Psoas muscle (tissue), 7 donors: ENCODE measurements at regions not wholly inside any gene's neighbourhood (a gene's known extent, or its start where the extent isn't known, plus 50 kb on each side); places are given as distances from the start of the nearest gene placed in this dataset.

Experiments used
- ATAC-seq, 4 donors: fragments of 200-7000 bp; cut with Tn5 transposase; one replicate each; pipeline ENCODE4 v1.9.1; 2020; ENCODE audit warnings: moderate library complexity in 3 of 4, mild to moderate bottlenecking in 2 of 4
- DNase-seq, 2 donors: peaks; one replicate each; pipeline ENCODE4 v3.0.0-alpha.2; 2020
- H3K27ac ChIP-seq: fragments of 200-600 bp; one replicate; pipeline ENCODE4 v1.8.0; 2022
- H3K27me3 ChIP-seq, 3 donors: fragments of 200-600 bp in 1 of 3; one replicate each; pipeline versions ENCODE4 v1.6.1 to v1.8.0; 2013 to 2022; ENCODE audit warnings: low read length in 2 of 3, mild to moderate bottlenecking in 2 of 3, moderate library complexity in 1 of 3; ENCODE audit not compliant: insufficient read depth in 3 of 3
- H3K36me3 ChIP-seq, 2 donors: fragments of 200-600 bp in 1 of 2; one replicate each; pipeline versions ENCODE4 v1.6.1 to v1.8.0; 2013 to 2022; ENCODE audit warnings: low read depth in 1 of 2, mild to moderate bottlenecking in 1 of 2, moderate library complexity in 1 of 2; ENCODE audit not compliant: insufficient read depth in 1 of 2
- H3K4me1 ChIP-seq: fragments of 200-600 bp; one replicate; pipeline ENCODE4 v1.8.0; 2022
- H3K4me3 ChIP-seq: fragments of 200-600 bp; one replicate; pipeline ENCODE4 v1.8.0; 2022; ENCODE audit warnings: mild to moderate bottlenecking
- H3K9me3 ChIP-seq: fragments of 200-600 bp; one replicate; pipeline ENCODE4 v1.8.0; 2022
- WGBS, 3 donors: extraction: QIAGEN DNeasy Blood & Tissue Kit; methylation state at CpG; one replicate each; pipeline versions ENCODE4 v1.1.6 to v1.1.7; 2013; 5-methylcytosine and 5-hydroxymethylcytosine counted together
- intact Hi-C, 2 donors: fragments of 100-400 bp; cut with DNase I; formaldehyde crosslinking; loops; one replicate each; pipeline versions ENCODE4 v1.11.0 to v1.14.2; 2022
- TF ChIP-seq, protein P1 (sequence below): fragments of 200-600 bp; IDR thresholded peaks from one replicate; pipeline ENCODE4 v1.8.0; 2022; ENCODE audit warnings: antibody characterized with exemption
- donor health status: healthy with polysubstance abuse.
- donor health status: DM: no; HTN: no; CAD: no; lungs with moderate emphysema.
- donor health status: Bipolar disorder and iron deficiency.
- donor health status: healthy.
- donor health status: DM: yes; HTN: yes; CAD: no.
- donor health status: DM: no; HTN: no; CAD: no.
- donor health status: DM: yes; HTN: yes; CAD: no.

DNA sequence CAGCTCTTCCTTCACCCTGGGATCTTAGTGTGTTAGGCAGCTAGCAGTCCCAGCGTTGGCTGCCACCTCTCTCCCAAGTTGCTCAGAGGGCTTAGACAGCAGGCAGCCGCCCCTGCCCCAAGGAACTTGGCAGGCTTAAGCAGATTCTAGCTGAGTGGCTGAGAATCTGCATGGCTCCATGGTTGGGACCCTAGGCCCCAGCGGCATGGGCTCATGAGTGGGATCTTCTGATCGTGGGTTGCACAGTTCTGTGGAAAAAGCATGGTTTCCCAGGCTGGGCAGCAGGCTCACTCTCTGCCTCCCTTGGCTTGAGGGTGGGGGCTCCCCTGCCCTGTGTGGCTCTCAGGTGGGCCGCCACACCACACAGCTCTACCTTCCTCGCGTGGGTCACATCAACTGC is 1624.9 kb downstream of the GRIK2 start:
- no peak overlapping the region for H3K4me3 ChIP-seq
- no peak for ATAC-seq
- intact Hi-C loops, result no loop called here

DNA sequence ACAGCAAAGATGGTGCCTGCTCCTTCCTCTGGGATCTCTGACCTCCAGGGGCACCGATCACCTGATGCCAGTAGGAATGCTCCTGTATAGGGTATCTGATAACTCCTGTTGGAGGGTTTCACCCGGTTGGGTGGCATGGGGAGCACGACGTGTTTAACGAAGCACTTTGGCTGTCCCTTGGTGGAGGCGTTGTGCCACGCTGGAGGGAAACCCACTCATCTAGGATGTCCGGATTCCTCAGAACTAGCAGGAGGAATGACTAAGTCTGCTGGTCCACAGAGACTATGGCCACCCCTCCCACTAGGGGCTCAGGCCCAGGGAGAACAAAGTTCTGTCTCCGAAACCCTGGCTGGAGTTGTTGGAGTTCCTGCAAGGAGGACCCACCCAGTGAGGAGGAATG is 1624.4 kb downstream of the GRIK2 start:
- DNase-seq, result no peak
- TF ChIP-seq, protein P1, sequence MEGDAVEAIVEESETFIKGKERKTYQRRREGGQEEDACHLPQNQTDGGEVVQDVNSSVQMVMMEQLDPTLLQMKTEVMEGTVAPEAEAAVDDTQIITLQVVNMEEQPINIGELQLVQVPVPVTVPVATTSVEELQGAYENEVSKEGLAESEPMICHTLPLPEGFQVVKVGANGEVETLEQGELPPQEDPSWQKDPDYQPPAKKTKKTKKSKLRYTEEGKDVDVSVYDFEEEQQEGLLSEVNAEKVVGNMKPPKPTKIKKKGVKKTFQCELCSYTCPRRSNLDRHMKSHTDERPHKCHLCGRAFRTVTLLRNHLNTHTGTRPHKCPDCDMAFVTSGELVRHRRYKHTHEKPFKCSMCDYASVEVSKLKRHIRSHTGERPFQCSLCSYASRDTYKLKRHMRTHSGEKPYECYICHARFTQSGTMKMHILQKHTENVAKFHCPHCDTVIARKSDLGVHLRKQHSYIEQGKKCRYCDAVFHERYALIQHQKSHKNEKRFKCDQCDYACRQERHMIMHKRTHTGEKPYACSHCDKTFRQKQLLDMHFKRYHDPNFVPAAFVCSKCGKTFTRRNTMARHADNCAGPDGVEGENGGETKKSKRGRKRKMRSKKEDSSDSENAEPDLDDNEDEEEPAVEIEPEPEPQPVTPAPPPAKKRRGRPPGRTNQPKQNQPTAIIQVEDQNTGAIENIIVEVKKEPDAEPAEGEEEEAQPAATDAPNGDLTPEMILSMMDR, result no peak
- Histone ChIP-seq H3K36me3 (no peaks in the 10 kb centered on the region), H3K27me3 (no peaks in the 10 kb centered on the region), H3K9me3 (peaks cover 3% of the 10 kb centered on the region), H3K4me1 (no peaks in the 10 kb centered on the region), H3K27ac (no peak overlapping the region), H3K4me3 (no peak overlapping the region)
- WGBS, 3 donors, result 91 to 95% (median 94%) methylated on average over 9 of the region's 9 CpGs
- ATAC-seq, result no peak
- intact Hi-C loops, result no loop called here

More for the DNA sequence above, 1624.9 kb downstream of the GRIK2 start:
- Histone ChIP-seq H3K27ac (no peak overlapping the region), H3K4me1 (no peaks in the 10 kb centered on the region), H3K36me3 (no peaks in the 10 kb centered on the region), H3K27me3 (no peaks in the 10 kb centered on the region), H3K9me3 (peaks cover under 1% of the 10 kb centered on the region)
- TF ChIP-seq, protein P1, result no peak
- 87 to 90% (median 88%) methylated on average over 7 of the region's 7 CpGs for WGBS, 3 donors
- no peak for DNase-seq

DNA sequence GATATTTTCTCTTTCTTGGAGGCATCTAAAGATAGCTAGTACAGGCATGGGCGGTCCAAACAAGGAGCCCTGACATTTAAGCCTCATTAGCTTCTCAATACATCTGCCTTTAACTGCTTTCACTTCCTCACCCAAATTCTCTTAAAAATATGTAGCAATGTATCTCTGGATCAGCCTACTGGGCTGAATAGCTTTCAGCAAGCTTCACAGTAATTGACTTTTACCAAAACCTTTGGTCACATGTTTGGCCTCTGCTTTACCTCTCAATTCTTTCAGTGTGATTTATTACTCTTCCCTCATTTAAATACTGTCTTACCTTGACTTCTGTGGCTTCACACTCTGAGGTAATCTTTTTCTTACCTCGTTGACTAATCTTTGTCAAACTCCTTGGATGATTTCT is 1618.1 kb downstream of the GRIK2 start:
- Histone ChIP-seq H3K27me3 (no peaks in the 10 kb centered on the region), H3K27ac (no peak overlapping the region), H3K36me3 (no peaks in the 10 kb centered on the region), H3K9me3 (peaks cover 3% of the 10 kb centered on the region), H3K4me1 (no peaks in the 10 kb centered on the region), H3K4me3 (no peak overlapping the region)
- no peak for DNase-seq
- 47 to 52% (median 51%) methylated on average over 2 of the region's 2 CpGs for WGBS, 3 donors
- TF ChIP-seq, protein P1, result no peak
- intact Hi-C loops, result no loop called here
- ATAC-seq, result no peak

DNA sequence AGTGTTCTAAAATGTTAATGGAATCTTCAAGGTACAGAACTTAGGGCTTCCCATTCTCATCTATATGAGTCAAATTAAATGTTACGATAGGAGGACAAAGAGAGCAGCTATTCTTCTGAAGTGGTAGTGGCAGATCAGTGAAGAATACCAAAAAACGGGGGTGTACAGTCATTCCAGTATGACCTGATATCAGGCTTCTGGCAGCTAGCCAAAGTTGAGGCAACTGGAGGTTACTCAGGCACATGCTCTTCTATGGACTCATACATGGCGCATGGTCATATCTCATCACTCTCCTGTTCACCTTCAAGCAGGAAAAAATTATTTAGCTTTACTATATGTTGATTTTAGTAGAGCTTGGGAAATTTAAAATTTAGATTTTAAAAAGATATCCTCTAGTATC is 1608.8 kb downstream of the GRIK2 start:
- no peaks in the 10 kb centered on the region for H3K36me3 ChIP-seq
- DNase-seq, result no peak
- H3K9me3 ChIP-seq, result no peaks in the 10 kb centered on the region
- no peak for ATAC-seq
- H3K27ac ChIP-seq, result no peak overlapping the region
- intact Hi-C loops, result no loop called here
- WGBS, 3 donors, result 66 to 79% (median 76%) methylated on average over 3 of the region's 3 CpGs
- H3K27me3 ChIP-seq, result no peaks in the 10 kb centered on the region
- H3K4me1 ChIP-seq, result no peaks in the 10 kb centered on the region
- TF ChIP-seq, protein P1, result no peak
- no peak overlapping the region for H3K4me3 ChIP-seq

DNA sequence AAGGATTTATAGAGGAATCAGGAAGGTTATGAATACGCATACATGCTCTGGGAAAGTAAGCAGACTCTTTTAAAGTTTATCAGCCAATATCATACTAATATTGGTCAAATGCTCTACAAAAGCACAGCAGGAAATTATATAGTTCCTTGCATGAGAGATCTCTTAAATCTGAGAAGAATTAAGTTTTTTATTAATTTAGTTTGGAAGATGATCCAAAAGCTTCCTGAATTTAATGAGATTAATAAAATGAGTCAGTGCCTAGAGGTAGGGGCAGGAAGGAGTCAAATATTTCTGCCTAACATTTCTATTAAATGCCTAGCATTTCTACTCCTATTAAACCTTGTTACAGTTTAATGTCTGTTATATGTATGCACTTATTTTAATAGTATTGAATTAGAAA is 1608.2 kb downstream of the GRIK2 start:
- intact Hi-C loops, result no loop called here
- WGBS, 3 donors, result 81 to 90% (median 82%) methylated on average over 1 of the region's 1 CpG
- no peak for DNase-seq
- Histone ChIP-seq H3K27ac (no peak overlapping the region), H3K4me1 (no peaks in the 10 kb centered on the region), H3K9me3 (no peaks in the 10 kb centered on the region), H3K4me3 (no peak overlapping the region), H3K36me3 (no peaks in the 10 kb centered on the region), H3K27me3 (no peaks in the 10 kb centered on the region)
- TF ChIP-seq, protein P1, result no peak
- ATAC-seq, result no peak
